ENCODE measurements at regions not wholly inside any gene's neighbourhood (a gene's known extent, or its start where the extent isn't known, plus 50 kb on each side); places are given as distances from the start of the nearest gene placed in this dataset.
"Not testable (repeated sequence)": the region's sequence is repeated elsewhere in the genome, so short reads cannot be mapped to it uniquely, and the experiment has no call there.

- Histone ChIP-seq H3F3A (ENCODE audit: insufficient read depth, low read length, poor library complexity, severe bottlenecking) (no peaks in the 10 kb centered on the region), H3K4me3 (ENCODE audit: low read length) (no peak overlapping the region), H3K9ac (ENCODE audit: low read length) (no peak overlapping the region), H3K4me2 (ENCODE audit: low read length) (no peak overlapping the region), H4K20me1 (ENCODE audit: insufficient read depth) (no peaks in the 10 kb centered on the region), H3K79me2 (replicated peaks; ENCODE audit: insufficient read depth, low read length) (no peaks in the 10 kb centered on the region), H3K27me3 (ENCODE audit: insufficient read depth, low read depth, low read length) (no peaks in the 10 kb centered on the region), H3K27ac (ENCODE audit: low read length) (no peak overlapping the region), H3K9me3 (ENCODE audit: low read length) (peaks cover 3% of the 10 kb centered on the region), H3K9me2 (ENCODE audit: insufficient read depth, low read length) (no peaks in the 10 kb centered on the region), H2AFZ (ENCODE audit: low read depth, low read length) (no peak overlapping the region), H3K36me3 (ENCODE audit: insufficient read depth, low read length) (no peaks in the 10 kb centered on the region)
- TF ChIP-seq, protein P1, sequence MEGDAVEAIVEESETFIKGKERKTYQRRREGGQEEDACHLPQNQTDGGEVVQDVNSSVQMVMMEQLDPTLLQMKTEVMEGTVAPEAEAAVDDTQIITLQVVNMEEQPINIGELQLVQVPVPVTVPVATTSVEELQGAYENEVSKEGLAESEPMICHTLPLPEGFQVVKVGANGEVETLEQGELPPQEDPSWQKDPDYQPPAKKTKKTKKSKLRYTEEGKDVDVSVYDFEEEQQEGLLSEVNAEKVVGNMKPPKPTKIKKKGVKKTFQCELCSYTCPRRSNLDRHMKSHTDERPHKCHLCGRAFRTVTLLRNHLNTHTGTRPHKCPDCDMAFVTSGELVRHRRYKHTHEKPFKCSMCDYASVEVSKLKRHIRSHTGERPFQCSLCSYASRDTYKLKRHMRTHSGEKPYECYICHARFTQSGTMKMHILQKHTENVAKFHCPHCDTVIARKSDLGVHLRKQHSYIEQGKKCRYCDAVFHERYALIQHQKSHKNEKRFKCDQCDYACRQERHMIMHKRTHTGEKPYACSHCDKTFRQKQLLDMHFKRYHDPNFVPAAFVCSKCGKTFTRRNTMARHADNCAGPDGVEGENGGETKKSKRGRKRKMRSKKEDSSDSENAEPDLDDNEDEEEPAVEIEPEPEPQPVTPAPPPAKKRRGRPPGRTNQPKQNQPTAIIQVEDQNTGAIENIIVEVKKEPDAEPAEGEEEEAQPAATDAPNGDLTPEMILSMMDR (IDR thresholded peaks at IDR 0.05; ENCODE audit: poor library complexity, severe bottlenecking) = no peak
- no peak for TF ChIP-seq MXI1 (conservative IDR thresholded peaks at IDR 0.05; ENCODE audit: poor library complexity, severe bottlenecking)
- no peak for TF ChIP-seq POLR2AphosphoS5 (IDR thresholded peaks at IDR 0.05)
- no peak for TF ChIP-seq TAF1 (IDR thresholded peaks at IDR 0.05; ENCODE audit: low read depth)
- TF ChIP-seq RAD21 (conservative IDR thresholded peaks at IDR 0.05) = no peak
- TF ChIP-seq SMC3 (conservative IDR thresholded peaks at IDR 0.05; ENCODE audit: poor library complexity) = no peak
- TF ChIP-seq, protein P2, sequence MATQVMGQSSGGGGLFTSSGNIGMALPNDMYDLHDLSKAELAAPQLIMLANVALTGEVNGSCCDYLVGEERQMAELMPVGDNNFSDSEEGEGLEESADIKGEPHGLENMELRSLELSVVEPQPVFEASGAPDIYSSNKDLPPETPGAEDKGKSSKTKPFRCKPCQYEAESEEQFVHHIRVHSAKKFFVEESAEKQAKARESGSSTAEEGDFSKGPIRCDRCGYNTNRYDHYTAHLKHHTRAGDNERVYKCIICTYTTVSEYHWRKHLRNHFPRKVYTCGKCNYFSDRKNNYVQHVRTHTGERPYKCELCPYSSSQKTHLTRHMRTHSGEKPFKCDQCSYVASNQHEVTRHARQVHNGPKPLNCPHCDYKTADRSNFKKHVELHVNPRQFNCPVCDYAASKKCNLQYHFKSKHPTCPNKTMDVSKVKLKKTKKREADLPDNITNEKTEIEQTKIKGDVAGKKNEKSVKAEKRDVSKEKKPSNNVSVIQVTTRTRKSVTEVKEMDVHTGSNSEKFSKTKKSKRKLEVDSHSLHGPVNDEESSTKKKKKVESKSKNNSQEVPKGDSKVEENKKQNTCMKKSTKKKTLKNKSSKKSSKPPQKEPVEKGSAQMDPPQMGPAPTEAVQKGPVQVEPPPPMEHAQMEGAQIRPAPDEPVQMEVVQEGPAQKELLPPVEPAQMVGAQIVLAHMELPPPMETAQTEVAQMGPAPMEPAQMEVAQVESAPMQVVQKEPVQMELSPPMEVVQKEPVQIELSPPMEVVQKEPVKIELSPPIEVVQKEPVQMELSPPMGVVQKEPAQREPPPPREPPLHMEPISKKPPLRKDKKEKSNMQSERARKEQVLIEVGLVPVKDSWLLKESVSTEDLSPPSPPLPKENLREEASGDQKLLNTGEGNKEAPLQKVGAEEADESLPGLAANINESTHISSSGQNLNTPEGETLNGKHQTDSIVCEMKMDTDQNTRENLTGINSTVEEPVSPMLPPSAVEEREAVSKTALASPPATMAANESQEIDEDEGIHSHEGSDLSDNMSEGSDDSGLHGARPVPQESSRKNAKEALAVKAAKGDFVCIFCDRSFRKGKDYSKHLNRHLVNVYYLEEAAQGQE (IDR thresholded peaks at IDR 0.05; ENCODE audit: borderline replicate concordance) = no peak
- TF ChIP-seq EZH2 (IDR thresholded peaks at IDR 0.05; ENCODE audit: borderline replicate concordance, insufficient read depth, low read length, poor library complexity, severe bottlenecking) = no peak
- no peak for TF ChIP-seq EP300 (conservative IDR thresholded peaks at IDR 0.05; ENCODE audit: poor library complexity, severe bottlenecking)
These were observed 388.2 kb downstream of the PRDM9 start for GRCh38 chr5:23895614-23896013.

- Histone ChIP-seq H3K9ac (ENCODE audit: low read length) (no peak overlapping the region), H3K4me2 (ENCODE audit: low read length) (no peak overlapping the region), H3K4me3 (ENCODE audit: low read length) (no peak overlapping the region), H3K36me3 (ENCODE audit: insufficient read depth, low read length) (no peaks in the 10 kb centered on the region), H4K20me1 (ENCODE audit: insufficient read depth) (no peaks in the 10 kb centered on the region), H3F3A (ENCODE audit: insufficient read depth, low read length, poor library complexity, severe bottlenecking) (no peaks in the 10 kb centered on the region), H3K79me2 (replicated peaks; ENCODE audit: insufficient read depth, low read length) (no peaks in the 10 kb centered on the region), H3K9me2 (ENCODE audit: insufficient read depth, low read length) (no peaks in the 10 kb centered on the region), H3K27ac (ENCODE audit: low read length) (no peak overlapping the region), H3K9me3 (ENCODE audit: low read length) (no peaks in the 10 kb centered on the region), H2AFZ (ENCODE audit: low read depth, low read length) (no peak overlapping the region), H3K27me3 (ENCODE audit: insufficient read depth, low read depth, low read length) (no peaks in the 10 kb centered on the region)
- TF ChIP-seq TAF1 (IDR thresholded peaks at IDR 0.05; ENCODE audit: low read depth) (no peak), POLR2AphosphoS5 (IDR thresholded peaks at IDR 0.05) (no peak), EP300 (conservative IDR thresholded peaks at IDR 0.05; ENCODE audit: poor library complexity, severe bottlenecking) (no peak), EZH2 (IDR thresholded peaks at IDR 0.05; ENCODE audit: borderline replicate concordance, insufficient read depth, low read length, poor library complexity, severe bottlenecking) (no peak), MXI1 (conservative IDR thresholded peaks at IDR 0.05; ENCODE audit: poor library complexity, severe bottlenecking) (no peak), RAD21 (conservative IDR thresholded peaks at IDR 0.05) (no peak), SMC3 (conservative IDR thresholded peaks at IDR 0.05; ENCODE audit: poor library complexity) (no peak)
- TF ChIP-seq, protein P2 (IDR thresholded peaks at IDR 0.05; ENCODE audit: borderline replicate concordance) = no peak
- TF ChIP-seq, protein P1 (IDR thresholded peaks at IDR 0.05; ENCODE audit: poor library complexity, severe bottlenecking) = no peak
These were observed 423.6 kb downstream of the PRDM9 start for GRCh38 chr5:23930985-23931384.

DNA sequence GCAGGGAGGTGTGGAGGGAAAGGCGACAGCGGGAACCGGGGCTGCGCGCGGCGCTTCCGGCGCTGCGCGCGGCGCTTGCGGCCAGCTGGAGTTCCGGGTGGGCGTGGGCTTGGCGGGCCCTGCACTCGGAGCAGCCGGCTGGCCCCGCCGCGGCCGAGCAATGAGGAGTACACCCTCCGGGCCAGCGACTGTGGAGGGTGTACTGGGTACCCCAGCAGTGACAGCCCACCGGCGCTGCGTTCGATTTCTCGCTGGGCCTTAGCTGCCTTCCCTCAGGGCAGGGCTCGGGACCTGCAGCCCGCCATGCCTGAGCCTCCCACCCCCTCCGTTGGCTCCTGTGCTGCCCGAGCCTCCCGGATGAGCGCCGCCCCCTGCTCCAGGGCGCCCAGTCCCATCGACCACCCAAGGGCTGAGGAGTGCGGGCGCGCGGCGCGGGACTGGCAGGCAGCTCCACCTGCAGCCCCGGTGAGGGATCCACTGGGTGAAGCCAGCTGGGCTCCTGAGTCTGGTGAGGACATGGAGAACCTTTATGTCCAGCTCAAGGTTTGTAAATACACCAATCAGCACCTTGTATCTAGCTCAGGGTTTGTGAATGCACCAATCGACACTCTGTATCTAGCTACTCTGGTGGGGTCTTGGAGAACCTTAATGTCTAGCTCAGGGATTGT, 444.0 kb downstream of the PRDM9 start:
- not testable (repeated sequence) for H3K27ac ChIP-seq (ENCODE audit: low read length); H3K36me3 ChIP-seq (ENCODE audit: insufficient read depth, low read length); H3K4me2 ChIP-seq (ENCODE audit: low read length); H4K20me1 ChIP-seq (ENCODE audit: insufficient read depth); H3K9me2 ChIP-seq (ENCODE audit: insufficient read depth, low read length); H3F3A ChIP-seq (ENCODE audit: insufficient read depth, low read length, poor library complexity, severe bottlenecking); H3K9me3 ChIP-seq (ENCODE audit: low read length); H2AFZ ChIP-seq (ENCODE audit: low read depth, low read length); H3K4me3 ChIP-seq (ENCODE audit: low read length); H3K79me2 ChIP-seq (replicated peaks; ENCODE audit: insufficient read depth, low read length); H3K9ac ChIP-seq (ENCODE audit: low read length); H3K27me3 ChIP-seq (ENCODE audit: insufficient read depth, low read depth, low read length)
